GM13976 (cell line): ENCODE measurements at regions not wholly inside any gene's neighbourhood (a gene's known extent, or its start where the extent isn't known, plus 50 kb on each side); places are given as distances from the start of the nearest gene placed in this dataset.

Experiments
- DNase-seq: peaks from one replicate; pipeline ENCODE4 v3.0.0; 2012; ENCODE audit warnings: low spot score
- in situ Hi-C: fragments of 300-500 bp; cut with MboI; formaldehyde crosslinking; loops from one replicate; pipeline ENCODE4 v1.12.0; 2022; ENCODE audit warnings: low sequenced_read_pairs, mixed read lengths, inconsistent platforms; ENCODE audit not compliant: unreplicated experiment
- TF ChIP-seq, protein P1 (sequence below): IDR thresholded peaks from 2 replicates; pipeline ENCODE4 v1.5.1; 2012; ENCODE audit warnings: borderline replicate concordance, mild to moderate bottlenecking; ENCODE audit not compliant: insufficient read depth; ENCODE audit errors: extremely low read depth, missing control alignments, control extremely low read depth

DNA sequence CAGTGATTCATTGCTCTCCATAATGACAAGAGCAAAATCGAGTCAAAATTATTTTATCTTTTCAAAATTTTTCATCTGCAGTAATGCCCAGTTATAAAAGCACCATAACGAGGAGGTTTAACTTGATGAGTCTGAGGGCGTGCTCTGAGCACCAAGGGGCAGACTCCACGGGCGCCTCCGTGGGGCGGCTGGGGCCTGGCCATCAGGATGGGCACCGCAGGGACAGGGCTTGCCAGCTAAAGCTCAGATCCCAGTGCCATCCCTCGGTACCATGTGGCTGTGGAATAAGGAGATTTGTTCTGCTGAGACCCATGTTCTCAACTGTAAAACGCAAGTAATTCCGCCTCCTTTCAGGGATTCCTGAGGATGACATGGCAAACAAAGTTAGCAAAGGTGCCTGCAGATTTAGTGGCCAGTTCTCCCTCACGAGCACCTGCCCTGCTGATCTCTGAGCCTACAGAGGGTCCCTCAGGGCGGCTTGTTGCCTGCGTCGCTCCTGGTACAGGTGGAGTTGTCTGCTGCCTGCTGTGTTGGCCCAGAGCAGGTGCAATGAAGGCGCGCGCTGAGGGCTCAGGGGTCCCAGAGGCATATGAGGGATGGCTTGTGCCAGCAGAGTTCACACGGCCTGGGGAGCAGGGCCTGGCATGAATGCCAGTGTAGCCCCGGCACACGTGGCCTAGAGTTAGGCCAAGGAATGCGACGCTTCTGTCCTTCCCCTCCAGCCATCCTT lies 584.4 kb downstream of the TCERG1L start:
- TF ChIP-seq, protein P1, sequence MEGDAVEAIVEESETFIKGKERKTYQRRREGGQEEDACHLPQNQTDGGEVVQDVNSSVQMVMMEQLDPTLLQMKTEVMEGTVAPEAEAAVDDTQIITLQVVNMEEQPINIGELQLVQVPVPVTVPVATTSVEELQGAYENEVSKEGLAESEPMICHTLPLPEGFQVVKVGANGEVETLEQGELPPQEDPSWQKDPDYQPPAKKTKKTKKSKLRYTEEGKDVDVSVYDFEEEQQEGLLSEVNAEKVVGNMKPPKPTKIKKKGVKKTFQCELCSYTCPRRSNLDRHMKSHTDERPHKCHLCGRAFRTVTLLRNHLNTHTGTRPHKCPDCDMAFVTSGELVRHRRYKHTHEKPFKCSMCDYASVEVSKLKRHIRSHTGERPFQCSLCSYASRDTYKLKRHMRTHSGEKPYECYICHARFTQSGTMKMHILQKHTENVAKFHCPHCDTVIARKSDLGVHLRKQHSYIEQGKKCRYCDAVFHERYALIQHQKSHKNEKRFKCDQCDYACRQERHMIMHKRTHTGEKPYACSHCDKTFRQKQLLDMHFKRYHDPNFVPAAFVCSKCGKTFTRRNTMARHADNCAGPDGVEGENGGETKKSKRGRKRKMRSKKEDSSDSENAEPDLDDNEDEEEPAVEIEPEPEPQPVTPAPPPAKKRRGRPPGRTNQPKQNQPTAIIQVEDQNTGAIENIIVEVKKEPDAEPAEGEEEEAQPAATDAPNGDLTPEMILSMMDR, result no peak
- in situ Hi-C loops, result no loop called here
- DNase-seq, result no peak

DNA sequence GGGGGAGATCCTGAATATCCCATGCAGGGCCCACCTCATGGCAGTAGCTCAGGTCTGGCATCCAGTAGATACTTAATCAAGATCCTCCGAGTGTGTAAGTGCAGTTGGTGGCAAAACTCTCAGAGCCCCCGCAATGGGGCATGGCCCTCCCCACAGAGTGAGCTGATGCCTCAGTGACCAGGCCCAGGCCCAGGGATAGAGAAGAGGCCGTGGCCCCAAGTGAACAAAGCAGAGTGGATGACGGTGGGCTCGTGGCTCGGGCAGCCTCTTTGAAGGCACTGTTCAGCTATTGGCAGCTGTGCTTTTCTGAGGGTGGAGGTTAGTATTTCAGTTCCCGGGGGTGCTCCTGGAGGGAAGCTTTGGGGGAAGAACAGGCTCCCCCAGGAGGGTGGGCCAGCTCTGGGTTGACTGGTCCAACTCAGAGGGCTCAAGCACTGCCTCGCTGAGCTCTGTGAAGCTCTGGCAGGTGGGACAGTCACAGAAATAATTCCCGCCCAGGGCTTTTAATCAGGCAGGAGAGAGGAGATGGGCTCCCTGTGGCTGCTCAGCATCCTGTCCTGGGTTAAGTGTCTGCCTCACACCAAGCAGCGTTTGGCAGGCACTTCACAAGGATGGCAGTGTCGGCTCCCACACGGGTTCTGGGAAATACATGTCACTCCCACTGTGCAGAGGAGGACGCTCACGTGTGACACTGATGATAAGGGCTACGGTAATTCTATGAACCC lies 583.6 kb downstream of the TCERG1L start:
- in situ Hi-C loops, result no loop called here
- TF ChIP-seq, protein P1, result no peak
- no peak for DNase-seq

DNA sequence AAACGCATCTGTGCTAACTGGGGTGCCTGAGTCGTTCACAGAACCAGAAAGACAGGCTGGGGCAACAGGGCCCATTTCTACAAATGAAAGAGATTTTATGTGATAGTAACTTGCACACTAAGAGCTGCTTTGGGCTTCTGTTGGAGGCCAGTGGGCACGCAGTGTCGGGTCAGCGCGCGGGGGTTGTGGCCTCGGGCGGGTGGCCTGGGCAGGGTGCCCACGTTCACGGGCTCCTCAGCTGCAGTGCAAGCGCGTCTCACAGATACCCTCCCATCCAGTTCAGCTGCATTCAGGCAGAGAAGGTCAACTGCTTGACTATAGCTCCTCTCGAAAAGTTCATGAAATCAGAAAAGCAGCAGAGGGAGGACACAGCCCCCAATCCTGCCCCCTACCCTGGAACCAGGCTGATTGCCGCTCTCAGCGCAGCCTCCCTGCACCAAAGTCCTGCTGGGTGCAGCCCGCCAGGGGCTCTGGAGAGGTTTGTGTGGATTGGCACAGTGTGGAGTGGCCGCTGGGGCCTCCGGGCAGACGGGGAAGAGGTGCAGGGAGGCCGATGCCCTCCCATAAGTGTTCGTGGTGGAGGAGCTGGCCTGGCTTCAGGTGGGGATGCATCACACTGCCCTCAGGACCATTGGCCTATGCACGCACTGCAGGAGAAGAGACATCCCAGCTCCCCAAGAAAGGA lies 582.8 kb downstream of the TCERG1L start:
- TF ChIP-seq, protein P1, result no peak
- in situ Hi-C loops, result no loop called here
- DNase-seq, result no peak

DNA sequence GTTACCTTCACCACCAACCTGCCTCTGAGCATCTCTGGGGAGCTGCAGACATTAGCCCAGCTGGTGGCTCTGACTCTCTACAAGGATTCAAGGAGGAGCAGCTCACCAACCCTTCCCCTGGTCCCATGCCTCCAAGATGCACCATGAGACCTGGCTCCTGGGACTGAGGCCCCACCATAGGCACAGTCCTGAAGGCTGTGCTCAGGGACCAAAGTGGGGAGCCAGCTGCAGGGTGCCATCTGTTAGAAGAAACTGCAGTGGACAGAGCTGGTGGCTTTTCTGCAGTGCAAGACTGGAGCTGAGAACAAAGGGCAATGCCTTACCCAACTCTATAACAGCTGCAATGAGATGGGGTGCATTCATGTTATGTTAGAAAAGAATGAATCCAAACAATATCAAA lies 581.6 kb downstream of the TCERG1L start:
- no peak for DNase-seq
- in situ Hi-C loops, result no loop called here
- TF ChIP-seq, protein P1, result no peak

- in situ Hi-C loops, result no loop called here
- TF ChIP-seq, protein P1, result no peak
- DNase-seq, result no peak
These were observed 574.3 kb downstream of the TCERG1L start for GRCh38 chr10:130737186-130737585.

- TF ChIP-seq, protein P1, result no peak
- in situ Hi-C loops, result no loop called here
- DNase-seq, result no peak
These were observed 573.9 kb downstream of the TCERG1L start for GRCh38 chr10:130737621-130738020.
